UCSD-AML1 (cell line): ENCODE measurements at regions not wholly inside any gene's neighbourhood (a gene's known extent, or its start where the extent isn't known, plus 50 kb on each side); places are given as distances from the start of the nearest gene placed in this dataset.

Experiments
- DNase-seq: peaks from one replicate; lab custom pipeline; 2025; ENCODE audit not compliant: unreplicated experiment; lab: John Stamatoyannopoulos, UW

DNA sequence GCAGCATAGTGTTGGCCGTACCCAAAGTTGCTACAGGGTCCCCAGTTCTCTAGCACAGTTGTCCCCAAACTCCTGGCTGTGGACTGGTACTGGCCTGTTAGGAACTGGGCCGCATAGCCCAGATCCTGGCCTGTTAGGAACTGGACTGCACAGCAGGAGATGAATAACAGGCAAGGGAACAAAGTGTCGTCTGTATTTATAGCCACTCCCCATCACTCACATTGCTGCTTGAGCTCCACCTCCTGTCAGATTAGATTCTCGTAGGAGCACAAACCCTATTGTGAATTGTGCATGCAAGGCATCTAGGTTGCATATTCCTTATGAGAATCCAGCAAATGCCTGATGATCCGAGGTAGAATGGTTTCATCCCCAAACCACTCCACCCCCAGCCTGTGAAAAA, 604.0 kb upstream of the LMCD1 start:
- DNase-seq, result no peak

DNA sequence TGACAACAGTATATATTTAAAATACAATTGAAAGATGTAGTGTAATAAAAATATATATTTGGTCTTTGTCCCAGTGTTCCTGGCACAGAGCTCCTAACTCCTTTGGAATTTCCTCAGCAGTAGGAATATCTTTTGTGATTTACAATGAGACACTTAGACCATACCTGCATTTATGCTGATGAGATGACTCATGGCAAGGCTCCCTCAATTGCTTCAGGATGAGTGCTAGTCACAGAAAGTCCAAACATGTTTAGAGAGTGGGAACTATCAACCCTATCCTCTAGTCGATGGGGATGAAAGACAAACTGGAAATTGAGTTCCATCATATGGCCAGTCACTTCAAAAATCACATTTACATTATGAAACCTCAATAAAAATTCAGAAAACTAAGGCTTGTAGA, 588.3 kb upstream of the LMCD1 start:
- no peak for DNase-seq

DNA sequence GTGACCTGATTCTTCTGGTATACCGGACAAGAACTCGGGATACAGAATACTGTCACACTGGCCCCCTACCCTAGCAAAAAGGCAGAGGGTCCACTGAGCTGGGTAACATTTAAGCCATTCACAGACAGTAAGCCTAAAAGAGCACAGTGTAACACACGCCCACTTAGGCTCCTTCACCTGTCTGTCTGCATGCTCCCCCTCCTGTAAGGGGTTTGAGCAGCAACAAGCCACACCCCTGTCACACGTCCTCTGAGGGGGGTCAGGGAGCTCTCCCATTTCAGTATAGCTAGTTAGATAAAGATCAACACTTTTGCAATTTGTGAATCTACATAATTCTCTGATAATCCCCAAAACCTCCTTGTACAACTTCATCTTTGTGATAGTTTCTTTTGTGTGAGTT, 586.3 kb upstream of the LMCD1 start:
- DNase-seq, result no peak

DNA sequence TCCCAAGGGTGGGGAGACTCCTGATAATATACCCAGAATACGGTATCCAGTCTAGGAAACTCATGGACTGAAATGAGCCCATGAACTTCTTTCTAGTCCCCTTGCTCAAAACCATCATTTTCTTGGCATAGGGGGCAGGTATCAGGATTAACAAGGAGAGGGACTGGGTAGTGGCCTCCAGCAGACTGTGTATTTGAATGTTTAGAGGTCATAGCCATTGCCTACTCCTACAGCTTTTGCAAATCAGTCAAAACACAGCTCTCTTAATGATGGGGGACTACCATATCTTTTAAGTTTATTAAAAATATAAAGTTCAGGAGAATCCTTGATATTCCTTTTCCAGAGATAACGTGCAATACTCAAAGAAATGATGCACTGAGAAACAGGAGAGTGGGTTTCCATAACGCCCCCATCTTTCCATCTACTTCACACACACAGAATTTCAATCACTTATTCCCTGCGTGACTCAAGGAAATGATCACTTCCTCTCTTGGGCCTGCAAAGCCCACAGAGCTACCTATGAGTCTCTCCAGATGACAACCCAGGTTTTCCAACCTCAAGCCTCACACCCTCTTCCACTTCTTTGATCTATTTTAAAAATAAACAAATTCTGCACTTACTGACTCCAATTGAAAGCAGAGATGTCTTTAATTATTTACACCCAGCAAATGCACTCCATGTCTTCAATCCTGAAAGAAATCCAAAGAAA, 584.0 kb upstream of the LMCD1 start:
- no peak for DNase-seq

DNA sequence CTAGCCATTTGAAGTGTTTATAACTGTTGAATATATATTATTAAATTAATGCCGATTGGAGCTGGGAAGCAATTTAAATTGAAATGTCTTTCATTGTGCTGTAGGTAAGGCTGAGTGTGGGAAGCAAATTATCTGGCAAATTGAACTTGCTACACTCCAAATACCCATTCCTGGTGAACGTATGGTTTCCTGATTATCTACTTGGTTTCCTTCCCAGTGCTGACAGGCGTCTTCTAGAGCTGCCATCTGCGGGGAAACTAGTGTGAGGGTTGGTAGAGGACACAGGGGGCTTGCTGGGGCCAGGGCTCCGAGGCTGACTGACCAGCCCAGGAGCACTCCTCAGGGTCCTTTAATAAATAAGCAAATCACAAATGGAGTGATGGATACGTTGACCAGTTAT, 581.4 kb upstream of the LMCD1 start:
- DNase-seq, result no peak

DNA sequence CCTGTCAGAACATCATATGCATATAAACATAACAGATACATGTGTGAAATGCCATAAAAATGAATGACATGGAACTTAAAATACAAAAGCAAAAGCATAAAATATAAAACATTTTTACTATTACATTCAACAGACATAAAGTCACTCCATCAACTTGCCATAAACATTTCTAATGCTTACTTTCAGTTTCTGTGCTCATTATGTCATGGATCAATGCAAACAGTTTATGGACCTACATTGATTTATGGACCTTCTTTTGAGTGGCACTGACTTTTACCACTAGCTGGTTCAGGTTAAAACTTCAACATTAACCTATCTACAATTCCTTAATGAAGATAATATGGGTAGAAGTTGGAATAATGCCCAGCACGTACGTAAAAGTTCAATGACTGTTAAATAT, 577.4 kb upstream of the LMCD1 start:
- DNase-seq, result no peak

DNA sequence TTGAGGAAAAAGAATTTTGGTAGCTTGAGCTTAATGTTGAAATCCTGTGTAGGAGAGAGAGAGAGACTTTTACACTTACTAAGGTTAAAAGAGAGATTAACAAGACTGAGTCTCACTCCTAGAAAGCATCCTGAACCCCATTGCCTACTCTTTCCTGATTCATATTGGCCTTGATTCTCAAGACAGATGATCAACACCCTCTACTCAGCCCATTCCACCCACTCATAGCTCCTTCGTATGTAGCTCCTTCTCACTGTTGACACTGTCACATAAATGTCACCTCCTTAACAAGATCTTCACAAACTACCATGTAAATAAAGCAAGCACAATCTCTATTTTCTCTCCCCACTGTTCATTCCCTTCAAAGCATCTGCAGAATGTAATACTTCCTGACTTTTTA, 574.6 kb upstream of the LMCD1 start:
- DNase-seq, result no peak

DNA sequence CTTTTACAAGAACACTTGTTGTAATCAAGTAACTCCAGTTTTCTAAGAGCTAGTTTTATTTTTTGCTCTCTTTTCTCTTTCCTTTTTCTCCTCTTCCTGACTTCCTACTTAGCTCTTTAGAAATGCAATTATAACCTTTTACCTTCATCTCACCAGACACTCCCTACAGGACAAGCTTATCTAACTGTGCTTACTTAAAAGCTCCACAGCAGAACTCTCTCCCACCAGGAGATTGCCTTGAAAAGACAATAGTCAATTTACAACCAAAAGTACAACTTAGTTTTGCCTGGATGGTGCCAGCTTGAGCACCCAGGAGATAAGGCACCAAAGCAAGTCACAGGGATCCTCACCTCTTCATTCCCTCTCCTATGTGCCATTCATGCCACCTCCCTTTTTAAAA, 573.8 kb upstream of the LMCD1 start:
- no peak for DNase-seq

DNA sequence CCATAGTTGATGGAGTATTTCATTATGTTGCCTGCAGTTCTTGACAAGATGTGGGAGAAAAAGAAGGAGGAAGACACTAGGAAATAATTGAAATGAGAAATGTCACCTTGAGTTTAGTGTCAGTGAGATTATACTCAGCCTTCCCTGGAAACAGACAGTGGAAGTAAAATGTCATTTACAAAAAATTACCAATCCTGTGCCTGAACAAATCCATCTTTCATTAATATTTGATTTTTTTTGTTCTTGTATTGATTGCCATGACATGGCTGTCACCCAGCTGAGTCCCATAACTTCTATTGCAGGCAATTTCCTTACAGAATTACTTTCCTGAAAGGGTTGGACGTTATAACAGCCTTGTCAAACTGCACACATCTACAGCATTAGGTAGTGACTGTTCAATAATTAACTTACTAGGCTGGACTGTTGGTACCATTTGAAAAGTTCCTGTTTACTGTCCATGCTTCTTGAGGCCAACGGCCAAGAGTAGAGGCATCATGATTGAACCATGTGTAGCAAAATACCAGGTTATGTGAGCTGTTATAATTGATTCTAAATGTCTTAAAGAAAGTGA, 572.2 kb upstream of the LMCD1 start:
- DNase-seq, result no peak

DNA sequence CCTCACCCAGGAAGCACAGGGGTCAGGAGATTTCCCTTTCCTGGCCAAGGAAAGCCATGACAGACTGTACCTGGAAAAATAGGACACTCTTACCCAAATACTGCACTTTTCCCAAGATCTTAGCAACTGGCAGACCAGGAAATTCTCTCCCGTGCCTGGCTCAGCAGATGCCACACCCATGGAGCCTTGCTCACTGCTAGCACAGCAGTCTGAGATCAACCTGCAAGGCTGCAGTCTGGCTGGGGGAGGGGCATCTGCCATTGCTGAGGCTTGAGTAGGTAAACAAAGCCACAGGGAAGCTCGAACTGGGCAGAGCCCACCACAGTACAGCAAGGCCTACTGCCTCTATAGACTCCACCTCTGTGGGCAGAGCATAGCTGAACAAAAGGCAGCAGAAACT, 567.3 kb upstream of the LMCD1 start:
- no peak for DNase-seq

DNA sequence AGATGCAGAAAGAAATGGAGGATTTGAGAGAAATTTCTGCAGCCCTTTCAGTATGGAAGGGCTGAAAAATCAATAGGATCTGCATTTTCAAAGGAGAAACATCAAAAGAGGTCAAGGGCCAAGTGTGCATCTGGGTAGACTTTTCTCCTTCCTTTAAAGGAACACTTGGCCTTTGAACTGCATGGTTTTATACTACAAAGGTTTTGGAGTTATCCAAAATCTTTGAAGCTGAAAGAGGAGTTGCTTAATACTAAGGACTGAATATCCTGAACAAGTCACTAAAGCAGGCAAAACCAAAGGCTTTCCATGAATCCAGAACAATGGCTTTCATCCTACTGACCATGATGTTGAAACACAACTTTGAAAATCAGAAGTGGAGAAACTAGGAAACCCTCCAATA, 553.7 kb upstream of the LMCD1 start:
- DNase-seq, result no peak

DNA sequence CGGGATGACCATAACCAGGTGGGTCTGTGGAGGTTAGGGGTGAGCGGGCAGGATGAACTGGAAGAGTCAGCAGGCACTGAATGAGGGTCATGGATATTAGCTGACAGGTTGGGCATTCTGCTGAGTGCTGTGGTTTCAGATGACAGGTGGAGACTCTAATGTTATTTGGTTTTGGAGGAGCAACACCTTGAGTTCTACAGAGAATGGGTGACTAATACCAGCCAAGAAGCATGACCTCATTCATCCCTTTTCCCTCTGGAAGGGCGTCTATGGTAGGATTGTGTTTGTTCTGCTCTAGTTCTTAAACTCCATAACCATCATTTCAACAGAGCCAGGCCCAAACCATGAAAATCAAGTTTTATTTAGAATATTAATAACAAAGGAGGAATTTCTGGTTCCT, 550.7 kb upstream of the LMCD1 start:
- DNase-seq, result no peak

DNA sequence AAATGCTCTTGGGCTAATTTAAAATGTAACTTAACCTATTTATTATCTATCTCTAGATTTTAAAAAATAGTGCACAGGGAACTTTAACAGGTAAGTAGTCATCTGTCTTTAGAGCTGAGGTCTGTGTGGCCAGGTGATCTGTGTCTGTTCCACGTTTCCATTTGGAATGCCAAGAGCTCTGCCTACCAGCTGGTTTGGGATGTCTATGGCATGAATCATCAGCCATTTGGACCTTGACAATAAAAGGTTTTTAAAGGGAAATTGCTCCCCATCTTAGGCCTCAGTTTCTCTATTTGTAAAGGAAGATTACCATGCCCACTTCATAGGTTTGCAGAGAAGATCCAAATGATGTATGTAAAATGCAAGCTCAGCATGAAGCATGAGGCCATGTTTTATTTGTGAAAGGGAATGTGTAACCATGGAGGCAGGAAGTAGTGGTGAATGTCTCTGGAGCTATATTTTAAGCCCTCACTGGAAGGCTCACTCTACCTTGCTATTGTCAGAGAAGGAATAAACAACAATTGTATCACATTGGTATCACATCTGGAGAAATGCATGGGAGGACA, 548.1 kb upstream of the LMCD1 start:
- DNase-seq, result no peak

DNA sequence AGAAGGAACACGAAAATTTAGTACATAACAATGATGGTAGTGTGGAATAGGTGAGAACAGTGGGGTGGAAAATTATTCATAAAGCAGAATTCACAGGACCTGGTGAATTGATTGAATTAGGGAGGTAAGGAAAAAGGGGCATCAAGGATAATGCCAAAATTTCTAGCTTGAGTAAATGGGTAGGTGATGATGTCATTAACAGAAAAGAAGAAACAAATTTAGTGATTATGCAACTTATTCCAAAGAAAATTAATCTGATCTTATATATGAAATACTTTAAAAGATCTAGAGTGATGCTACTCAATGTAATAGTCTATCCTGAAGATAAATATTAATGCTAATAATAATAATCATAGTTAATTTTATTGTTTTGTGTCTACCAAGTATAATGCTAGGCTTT, 544.6 kb upstream of the LMCD1 start:
- DNase-seq, result no peak

DNA sequence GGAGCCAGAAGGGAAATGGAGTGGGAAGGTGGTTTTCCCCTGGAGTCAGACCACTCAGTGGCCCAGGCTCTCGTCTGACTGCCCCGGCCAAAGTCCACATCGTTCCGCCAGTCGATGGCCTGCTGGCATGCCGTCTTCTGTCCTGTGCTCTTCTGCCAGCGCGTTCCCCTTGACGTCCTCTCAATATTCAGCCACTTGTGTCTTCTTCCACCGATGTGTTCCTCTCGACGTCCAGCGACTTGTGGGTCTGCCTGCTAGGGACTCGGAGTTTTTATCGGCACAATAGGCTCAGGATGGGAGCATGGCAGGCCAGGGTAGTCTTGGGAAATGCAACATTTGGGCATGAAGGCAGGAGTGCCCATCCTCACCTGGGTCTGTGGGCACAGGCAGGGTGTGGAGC, 542.5 kb upstream of the LMCD1 start:
- no peak for DNase-seq

DNA sequence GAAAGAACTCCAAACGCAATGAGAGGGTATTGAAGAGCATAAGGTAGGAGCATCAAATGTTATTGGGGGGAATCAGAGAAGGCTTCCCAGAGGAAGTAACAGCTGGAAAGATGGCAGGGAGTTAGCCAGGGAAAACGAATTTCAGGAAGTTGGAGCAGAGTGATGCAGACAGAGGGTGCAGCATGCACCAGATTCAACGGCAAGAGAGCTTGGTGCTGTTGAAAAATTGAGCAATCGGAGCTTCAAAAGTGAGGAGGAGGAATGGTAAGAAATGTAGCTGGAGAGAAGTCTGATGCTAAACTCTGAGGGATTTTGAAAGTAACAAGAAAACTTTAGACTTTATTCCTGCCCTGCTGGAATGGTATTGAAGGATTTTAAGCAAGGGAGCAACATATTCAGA, 541.0 kb upstream of the LMCD1 start:
- no peak for DNase-seq

DNA sequence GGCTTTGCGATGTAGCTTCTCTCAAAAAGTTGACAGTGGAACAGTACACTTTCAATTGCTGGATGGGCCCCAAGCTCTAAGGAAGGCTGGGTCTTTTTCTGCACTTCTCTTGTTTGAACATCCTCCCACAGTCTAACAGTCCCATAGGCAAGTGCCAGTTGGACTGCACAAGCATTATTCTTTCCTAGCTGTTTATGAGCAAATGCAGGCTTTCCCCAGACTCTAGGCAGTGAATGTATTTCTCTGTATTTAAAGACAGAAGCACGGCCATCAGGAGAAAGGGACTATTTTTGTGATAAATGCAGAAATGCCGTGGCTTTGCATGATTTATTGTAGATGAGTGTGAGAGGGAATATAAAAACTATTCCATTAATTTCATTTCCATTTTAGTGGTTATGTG, 539.3 kb upstream of the LMCD1 start:
- no peak for DNase-seq

DNA sequence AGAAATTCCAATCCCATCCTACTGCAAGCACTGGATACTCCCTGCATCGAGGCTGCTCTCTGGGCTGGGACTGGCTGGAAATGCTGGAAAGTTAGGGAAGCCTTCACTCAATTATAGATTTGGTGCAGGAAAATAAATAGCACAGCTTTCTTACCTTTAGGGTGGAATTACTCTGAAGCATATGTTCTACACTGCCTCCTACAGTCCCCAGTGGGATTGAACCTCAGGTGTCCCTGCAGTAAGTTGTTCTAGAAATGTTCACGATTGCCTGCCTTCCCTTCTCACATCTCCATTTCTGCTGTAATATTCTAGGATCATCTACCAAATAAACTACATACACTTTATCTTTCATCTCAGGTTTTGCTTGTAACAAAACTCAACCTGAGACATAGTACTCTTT, 536.7 kb upstream of the LMCD1 start:
- no peak for DNase-seq

DNA sequence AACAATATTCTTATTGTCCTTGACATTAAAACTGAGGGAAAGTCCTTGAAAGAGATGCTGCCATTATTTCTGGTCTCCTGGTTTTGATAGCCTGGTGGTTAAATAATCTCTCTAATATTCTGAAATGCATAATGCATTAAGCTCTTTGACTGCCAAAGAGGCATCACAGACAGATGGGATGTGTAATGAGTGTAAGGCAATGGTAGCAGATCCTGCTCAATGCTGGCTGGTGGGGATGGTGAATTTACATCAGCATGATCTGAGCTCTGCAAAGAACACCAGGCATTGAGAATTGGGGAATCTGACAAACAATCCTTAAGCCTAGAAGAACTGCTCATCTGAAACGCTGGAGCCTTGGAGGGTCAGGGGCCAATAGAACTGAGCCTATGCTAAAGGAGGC, 528.6 kb upstream of the LMCD1 start:
- DNase-seq, result no peak

DNA sequence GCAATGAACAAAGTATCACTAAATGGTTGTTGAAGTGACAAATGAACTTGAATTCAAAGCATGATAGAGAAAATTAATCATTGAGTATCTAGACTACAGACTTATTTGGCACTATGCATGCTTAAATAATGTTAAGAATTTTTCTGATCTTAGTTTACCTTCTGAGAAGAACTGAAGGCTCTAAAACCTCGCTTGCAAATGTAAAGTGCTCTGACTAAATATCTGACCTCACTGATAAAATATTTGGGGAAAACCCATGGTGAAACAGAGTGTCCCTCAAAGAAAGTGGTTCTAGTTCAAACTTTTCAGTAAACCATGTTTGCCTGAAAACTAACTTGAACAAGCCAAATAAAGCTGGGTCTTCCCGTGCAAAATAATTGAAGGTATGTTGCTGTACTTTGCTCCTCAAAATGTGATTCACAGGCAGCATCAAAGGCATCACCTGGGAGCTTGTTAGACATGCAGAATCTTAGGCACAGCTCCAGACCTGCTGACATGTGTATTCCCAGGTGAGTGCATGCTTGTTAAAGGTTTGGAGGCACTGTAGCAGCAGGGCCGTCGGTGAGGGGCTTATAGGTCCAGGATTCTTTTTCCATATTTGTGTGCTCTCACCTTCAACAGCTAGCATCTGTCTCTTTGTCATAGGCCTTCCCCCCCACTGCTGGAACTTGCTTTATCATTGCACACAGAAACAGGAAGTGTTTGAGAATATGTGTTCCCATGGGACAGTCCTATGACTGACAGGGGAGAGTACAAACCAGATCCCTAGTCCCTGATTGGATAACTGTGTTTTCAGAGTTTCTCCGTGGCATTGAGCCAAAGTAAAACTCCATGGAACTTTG, 524.2 kb upstream of the LMCD1 start:
- no peak for DNase-seq

DNA sequence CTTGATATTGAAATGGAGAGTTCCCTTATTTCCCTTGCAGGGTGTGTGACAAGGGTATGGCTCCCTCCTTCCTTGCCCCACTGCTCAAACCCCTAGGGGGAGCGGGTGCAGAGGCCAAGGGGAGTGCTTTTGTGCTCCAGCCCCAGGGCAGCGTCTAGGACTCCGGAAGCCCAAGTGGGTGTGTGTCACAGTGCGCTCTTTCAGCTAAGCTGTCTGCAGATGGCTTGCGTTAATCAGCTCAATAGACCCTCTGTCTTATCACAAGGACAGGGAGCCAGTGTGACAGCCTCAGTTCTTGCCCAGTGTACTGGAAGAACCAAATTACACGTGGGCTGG, 523.6 kb upstream of the LMCD1 start:
- no peak for DNase-seq

DNA sequence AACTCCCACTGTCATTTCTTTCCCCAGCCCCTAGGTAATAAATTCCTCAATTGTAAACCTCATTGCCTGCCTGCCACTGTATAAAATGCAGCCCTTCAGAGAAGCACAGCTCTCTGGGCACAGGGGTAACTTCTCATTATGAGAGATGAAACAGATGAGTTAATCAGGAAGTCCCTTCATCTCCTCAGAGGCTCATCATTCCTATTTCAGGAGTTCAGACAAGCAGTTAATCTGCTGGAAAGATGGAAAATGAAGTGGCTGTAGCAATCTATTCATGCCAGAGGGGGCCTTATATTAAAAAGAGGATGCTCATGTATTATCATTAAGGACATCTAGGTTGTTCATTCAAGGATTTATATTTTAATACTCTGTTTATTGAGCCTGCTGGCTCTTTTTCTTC, 519.5 kb upstream of the LMCD1 start:
- no peak for DNase-seq
